Gastrocnemius medialis (tissue), 4 donors: ENCODE measurements at regions not wholly inside any gene's neighbourhood (a gene's known extent, or its start where the extent isn't known, plus 50 kb on each side); places are given as distances from the start of the nearest gene placed in this dataset.

Experiments used
- CTCF ChIP-seq, 5 experiments: fragments of 450-650 bp in 3 of 5; fragments of 200-600 bp in 2 of 5; sonication (generic) in 2 of 5; IDR thresholded peaks in 4 of 5; conservative IDR thresholded peaks in 1 of 5; 1 replicate in 4 of 5; 2 replicates in 1 of 5; pipeline ENCODE4 v1.5.1; 2016 to 2019; ENCODE audit warnings: antibody characterized with exemption in 5 of 5, mild to moderate bottlenecking in 3 of 5, moderate library complexity in 3 of 5
- POLR2A ChIP-seq, 2 donors: fragments of 450-650 bp; IDR thresholded peaks; one replicate each; pipeline ENCODE4 v1.6.1; 2017; ENCODE audit warnings: antibody characterized with exemption in 2 of 2, mild to moderate bottlenecking in 2 of 2, moderate library complexity in 2 of 2

- TF ChIP-seq CTCF (IDR thresholded peaks at IDR 0.05 in 4 of 5, conservative IDR thresholded peaks at IDR 0.05 in 1 of 5): no peak
- no peak for TF ChIP-seq POLR2A (IDR thresholded peaks at IDR 0.05)
Measured at GRCh38 chr10:123562811-123563580, 103.2 kb upstream of the GPR26 start.
